Keratinocyte (primary cell): ENCODE measurements at regions not wholly inside any gene's neighbourhood (a gene's known extent, or its start where the extent isn't known, plus 50 kb on each side); places are given as distances from the start of the nearest gene placed in this dataset.

Source experiments
- DNase-seq: peaks from one replicate; pipeline ENCODE4 v3.0.0-alpha.2; 2011; ENCODE audit warnings: low read depth, missing footprints, low spot score
- FAIRE-seq: peaks from 2 replicates; lab custom pipeline; 2011; peaks lifted over from hg19 to GRCh38; lab: Jason Lieb, UNC
- H2AFZ ChIP-seq: 2 replicates; pipeline ENCODE4 v1.6.0; 2012; ENCODE audit warnings: low read length, control low read depth, inconsistent platforms; ENCODE audit not compliant: control insufficient read depth
- H3K27ac ChIP-seq: 2 replicates; pipeline ENCODE4 v1.5.1; 2011; ENCODE audit warnings: low read length; ENCODE audit not compliant: control insufficient read depth, insufficient read depth
- H3K27me3 ChIP-seq: 3 replicates; pipeline ENCODE4 v1.6.0; 2011; ENCODE audit warnings: low read length; ENCODE audit not compliant: control insufficient read depth, insufficient read depth; ENCODE audit errors: extremely low read depth
- H3K36me3 ChIP-seq, 2 experiments: 2 replicates in 1 of 2; 3 replicates in 1 of 2; pipeline ENCODE4 v1.5.1; 2011; ENCODE audit warnings: low read length in 2 of 2, mild to moderate bottlenecking in 1 of 2; ENCODE audit not compliant: control insufficient read depth in 2 of 2, insufficient read depth in 2 of 2; ENCODE audit errors: extremely low read depth in 1 of 2
- H3K4me1 ChIP-seq: 3 replicates; pipeline ENCODE4 v1.5.1; 2011; ENCODE audit warnings: low read length; ENCODE audit not compliant: control insufficient read depth, insufficient read depth; ENCODE audit errors: extremely low read depth
- H3K4me2 ChIP-seq: 3 replicates; pipeline ENCODE4 v1.6.0; 2011; ENCODE audit warnings: low read depth, low read length; ENCODE audit not compliant: control insufficient read depth, insufficient read depth; ENCODE audit errors: extremely low read depth
- H3K4me3 ChIP-seq, 3 experiments: fragments of 200-600 bp in 1 of 3; sonication (generic) in 1 of 3; 2 replicates in 2 of 3; 3 replicates in 1 of 3; pipeline ENCODE4 v1.5.1; 2011 to 2016; ENCODE audit warnings: low read length in 3 of 3, mild to moderate bottlenecking in 3 of 3, control low read depth in 2 of 3, inconsistent platforms in 1 of 3, low read depth in 1 of 3, mixed read lengths in 1 of 3, mixed run types in 1 of 3, moderate library complexity in 1 of 3; ENCODE audit not compliant: control insufficient read depth in 2 of 3, insufficient read depth in 2 of 3; ENCODE audit errors: extremely low read depth in 1 of 3
- H3K79me2 ChIP-seq: 2 replicates; pipeline ENCODE4 v1.6.0; 2012; ENCODE audit warnings: low read length; ENCODE audit not compliant: control insufficient read depth, insufficient read depth
- H3K9ac ChIP-seq: 3 replicates; pipeline ENCODE4 v1.6.0; 2011; ENCODE audit warnings: low read length; ENCODE audit not compliant: control insufficient read depth, insufficient read depth; ENCODE audit errors: extremely low read depth
- H3K9me1 ChIP-seq: 3 replicates; pipeline ENCODE4 v1.6.0; 2011; ENCODE audit warnings: low read length; ENCODE audit not compliant: control insufficient read depth, insufficient read depth; ENCODE audit errors: extremely low read depth
- H3K9me3 ChIP-seq: 2 replicates; pipeline ENCODE4 v1.5.1; 2012; ENCODE audit warnings: low read depth, low read length; ENCODE audit not compliant: control insufficient read depth
- H4K20me1 ChIP-seq: 3 replicates; pipeline ENCODE4 v1.6.0; 2011; ENCODE audit warnings: low read length; ENCODE audit not compliant: control insufficient read depth, insufficient read depth; ENCODE audit errors: extremely low read depth
- EZH2 ChIP-seq: IDR thresholded peaks from one replicate; pipeline ENCODE4 v1.6.1; 2012; ENCODE audit warnings: inconsistent platforms, mild to moderate bottlenecking, low read length, moderate library complexity
- dilution Hi-C: fragments of 300-500 bp; cut with MboI; formaldehyde crosslinking; loops from one replicate; pipeline ENCODE4 v1.7.0; 2020; ENCODE audit warnings: low sequenced_read_pairs; ENCODE audit not compliant: extremely low pct_ligation_motif_present
- TF ChIP-seq, protein P1 (sequence below), 3 experiments: IDR thresholded peaks in 1 of 3; conservative IDR thresholded peaks in 1 of 3; optimal IDR thresholded peaks in 1 of 3; 2 replicates in 2 of 3; 3 replicates in 1 of 3; pipeline versions ENCODE3 to v1.5.1; 2011; ENCODE audit warnings: low read length in 3 of 3, mild to moderate bottlenecking in 3 of 3, moderate library complexity in 2 of 3, control low read depth in 1 of 3, inconsistent platforms in 1 of 3; ENCODE audit not compliant: insufficient read depth in 2 of 3; ENCODE audit errors: extremely low read depth in 1 of 3

DNA sequence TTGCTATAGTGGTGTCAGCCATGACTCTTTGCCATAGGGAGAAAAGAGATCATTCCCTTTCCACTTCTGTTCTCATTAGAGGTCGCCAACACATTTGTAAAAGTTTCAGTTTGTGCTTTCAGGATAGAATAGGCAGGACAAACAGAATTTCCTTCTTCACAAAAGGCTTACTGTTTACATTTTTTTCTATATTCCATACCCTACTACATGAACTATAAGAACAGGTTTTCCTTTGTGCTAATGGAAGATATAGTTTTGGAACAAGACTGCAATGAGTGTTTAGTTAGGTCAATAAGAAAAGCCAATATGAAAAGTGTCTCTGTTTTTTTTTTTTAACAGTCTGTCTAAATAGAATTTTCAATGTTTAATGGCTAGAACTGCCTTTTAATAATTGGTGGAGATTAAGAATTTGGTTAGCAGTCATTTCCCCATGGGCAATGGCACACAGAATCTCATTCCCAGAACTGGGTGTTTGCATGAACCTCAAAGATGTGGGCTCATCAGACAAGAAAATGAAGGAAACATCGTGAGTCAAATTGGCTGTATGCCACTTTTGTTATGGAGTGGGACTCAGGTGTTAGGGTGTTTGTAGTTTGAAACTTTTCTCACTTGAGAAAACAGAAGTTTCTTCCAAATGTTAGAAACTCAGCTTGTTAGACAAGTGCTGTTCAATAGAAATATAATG, 75.2 kb upstream of the PRLR start:
- Histone ChIP-seq H3K9me1 (no peaks in the 10 kb centered on the region), H2AFZ (no peak overlapping the region), H3K36me3 (no peaks in the 10 kb centered on the region), H3K79me2 (no peaks in the 10 kb centered on the region), H3K27me3 (peaks cover 23% of the 10 kb centered on the region), H3K4me2 (no peak overlapping the region), H3K9me3 (no peaks in the 10 kb centered on the region), H3K27ac (no peak overlapping the region), H3K4me1 (peaks cover 3% of the 10 kb centered on the region), H4K20me1 (no peaks in the 10 kb centered on the region), H3K4me3 (no peak overlapping the region), H3K9ac (no peak overlapping the region)
- dilution Hi-C loops = no loop called here
- TF ChIP-seq, protein P1, sequence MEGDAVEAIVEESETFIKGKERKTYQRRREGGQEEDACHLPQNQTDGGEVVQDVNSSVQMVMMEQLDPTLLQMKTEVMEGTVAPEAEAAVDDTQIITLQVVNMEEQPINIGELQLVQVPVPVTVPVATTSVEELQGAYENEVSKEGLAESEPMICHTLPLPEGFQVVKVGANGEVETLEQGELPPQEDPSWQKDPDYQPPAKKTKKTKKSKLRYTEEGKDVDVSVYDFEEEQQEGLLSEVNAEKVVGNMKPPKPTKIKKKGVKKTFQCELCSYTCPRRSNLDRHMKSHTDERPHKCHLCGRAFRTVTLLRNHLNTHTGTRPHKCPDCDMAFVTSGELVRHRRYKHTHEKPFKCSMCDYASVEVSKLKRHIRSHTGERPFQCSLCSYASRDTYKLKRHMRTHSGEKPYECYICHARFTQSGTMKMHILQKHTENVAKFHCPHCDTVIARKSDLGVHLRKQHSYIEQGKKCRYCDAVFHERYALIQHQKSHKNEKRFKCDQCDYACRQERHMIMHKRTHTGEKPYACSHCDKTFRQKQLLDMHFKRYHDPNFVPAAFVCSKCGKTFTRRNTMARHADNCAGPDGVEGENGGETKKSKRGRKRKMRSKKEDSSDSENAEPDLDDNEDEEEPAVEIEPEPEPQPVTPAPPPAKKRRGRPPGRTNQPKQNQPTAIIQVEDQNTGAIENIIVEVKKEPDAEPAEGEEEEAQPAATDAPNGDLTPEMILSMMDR (optimal IDR thresholded peaks at IDR 0.05 in 1 of 3, IDR thresholded peaks at IDR 0.05 in 1 of 3, conservative IDR thresholded peaks at IDR 0.05 in 1 of 3; ENCODE audit: extremely low read depth in 1 of 3, insufficient read depth in 2 of 3, low read length in 3 of 3) = no peak
- TF ChIP-seq EZH2 = no peak
- FAIRE-seq = no peak
- no peak for DNase-seq

DNA sequence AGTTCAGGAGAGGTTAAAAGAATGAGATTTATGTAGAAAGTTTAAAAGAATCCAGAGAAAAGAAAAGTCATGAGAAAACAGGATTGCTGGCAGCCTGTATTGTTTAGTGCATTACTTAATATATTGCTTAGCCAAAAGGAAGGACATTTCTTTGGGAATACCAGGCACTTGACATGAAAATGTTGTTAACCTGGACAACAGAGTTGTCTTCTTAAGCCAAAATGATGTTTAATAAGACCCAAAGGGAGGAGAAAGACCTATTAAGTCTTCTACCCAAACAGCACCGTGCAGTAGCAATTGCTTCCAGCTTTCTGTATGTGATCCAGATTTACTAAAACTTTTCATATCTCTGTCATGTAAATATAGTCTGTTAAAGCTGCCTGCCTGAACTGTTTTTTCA, 74.0 kb upstream of the PRLR start:
- Histone ChIP-seq H3K36me3 (no peaks in the 10 kb centered on the region), H3K9me3 (no peaks in the 10 kb centered on the region), H3K4me1 (peaks cover 3% of the 10 kb centered on the region), H3K27ac (no peak overlapping the region), H3K4me3 (no peak overlapping the region), H3K27me3 (peaks cover 14% of the 10 kb centered on the region), H2AFZ (no peak overlapping the region), H3K9ac (no peak overlapping the region), H3K4me2 (no peak overlapping the region), H4K20me1 (no peaks in the 10 kb centered on the region), H3K79me2 (no peaks in the 10 kb centered on the region), H3K9me1 (no peaks in the 10 kb centered on the region)
- no peak for DNase-seq
- dilution Hi-C loops = no loop called here
- no peak for FAIRE-seq
- TF ChIP-seq, protein P1 (optimal IDR thresholded peaks at IDR 0.05 in 1 of 3, IDR thresholded peaks at IDR 0.05 in 1 of 3, conservative IDR thresholded peaks at IDR 0.05 in 1 of 3; ENCODE audit: extremely low read depth in 1 of 3, insufficient read depth in 2 of 3, low read length in 3 of 3) = no peak
- no peak for TF ChIP-seq EZH2
